ENCODE measurements at regions not wholly inside any gene's neighbourhood (a gene's known extent, or its start where the extent isn't known, plus 50 kb on each side); places are given as distances from the start of the nearest gene placed in this dataset.

DNA sequence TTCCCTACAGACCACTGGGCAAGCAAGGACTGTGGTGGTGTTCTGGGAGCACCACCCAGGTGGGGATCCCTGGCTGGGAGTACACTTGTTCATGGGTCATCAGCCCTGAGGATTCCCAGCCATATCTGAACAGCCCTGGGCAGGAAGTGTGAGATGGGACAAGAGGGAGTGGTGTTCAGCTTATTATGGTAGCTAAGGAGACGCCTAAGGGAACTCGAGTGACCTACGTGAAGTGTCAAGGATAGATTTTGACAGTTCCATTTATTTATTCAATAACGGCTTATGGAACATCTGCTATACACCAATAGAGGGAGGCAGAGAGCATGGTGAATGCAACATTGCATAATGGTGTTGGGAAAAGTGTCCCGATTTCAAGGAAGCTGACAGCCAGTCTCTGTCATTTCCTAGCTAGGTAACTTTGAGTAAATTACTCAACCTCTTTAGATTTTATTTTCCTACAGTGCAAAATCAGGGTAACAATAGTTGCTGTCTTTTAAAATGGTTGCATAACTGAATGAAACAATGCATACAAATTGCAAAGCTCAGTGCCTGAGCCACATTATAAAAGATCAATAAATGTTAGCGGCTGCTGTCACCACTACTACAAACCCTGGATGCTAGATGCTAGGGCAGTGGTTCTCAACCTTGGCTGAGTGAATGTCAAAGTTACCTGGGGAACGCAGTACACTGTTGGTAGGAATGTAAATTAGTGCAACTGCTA, 534.1 kb downstream of the GRIN2A start:
- no peaks in the 10 kb centered on the region for H3K27me3 ChIP-seq (replicated peaks; ENCODE audit: insufficient read depth, low read length)
- peak; percentile 31 for DNase-seq
- H3F3A ChIP-seq (ENCODE audit: insufficient read depth, low read length): no peaks in the 10 kb centered on the region
- no peak overlapping the region for H3K27ac ChIP-seq (ENCODE audit: low read length)
- H3K4me3 ChIP-seq (ENCODE audit: low read length): no peak overlapping the region
- no peak overlapping the region for H3K9ac ChIP-seq (ENCODE audit: low read length)
- no peaks in the 10 kb centered on the region for H3K9me3 ChIP-seq (replicated peaks; ENCODE audit: insufficient read depth, low read length)
- TF ChIP-seq EZH2 (optimal IDR thresholded peaks at IDR 0.05; ENCODE audit: low read depth, low read length): no peak
- TF ChIP-seq, protein P1, sequence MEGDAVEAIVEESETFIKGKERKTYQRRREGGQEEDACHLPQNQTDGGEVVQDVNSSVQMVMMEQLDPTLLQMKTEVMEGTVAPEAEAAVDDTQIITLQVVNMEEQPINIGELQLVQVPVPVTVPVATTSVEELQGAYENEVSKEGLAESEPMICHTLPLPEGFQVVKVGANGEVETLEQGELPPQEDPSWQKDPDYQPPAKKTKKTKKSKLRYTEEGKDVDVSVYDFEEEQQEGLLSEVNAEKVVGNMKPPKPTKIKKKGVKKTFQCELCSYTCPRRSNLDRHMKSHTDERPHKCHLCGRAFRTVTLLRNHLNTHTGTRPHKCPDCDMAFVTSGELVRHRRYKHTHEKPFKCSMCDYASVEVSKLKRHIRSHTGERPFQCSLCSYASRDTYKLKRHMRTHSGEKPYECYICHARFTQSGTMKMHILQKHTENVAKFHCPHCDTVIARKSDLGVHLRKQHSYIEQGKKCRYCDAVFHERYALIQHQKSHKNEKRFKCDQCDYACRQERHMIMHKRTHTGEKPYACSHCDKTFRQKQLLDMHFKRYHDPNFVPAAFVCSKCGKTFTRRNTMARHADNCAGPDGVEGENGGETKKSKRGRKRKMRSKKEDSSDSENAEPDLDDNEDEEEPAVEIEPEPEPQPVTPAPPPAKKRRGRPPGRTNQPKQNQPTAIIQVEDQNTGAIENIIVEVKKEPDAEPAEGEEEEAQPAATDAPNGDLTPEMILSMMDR (IDR thresholded peaks at IDR 0.05; ENCODE audit: low read length): peak; percentile 77
- H4K20me1 ChIP-seq (ENCODE audit: insufficient read depth, low read length): no peaks in the 10 kb centered on the region
- H2AFZ ChIP-seq (ENCODE audit: low read length): no peak overlapping the region
- no peaks in the 10 kb centered on the region for H3K4me1 ChIP-seq (ENCODE audit: low read length)
- H3K4me2 ChIP-seq (ENCODE audit: low read depth, low read length): no peak overlapping the region
- H3K9me2 ChIP-seq (replicated peaks; ENCODE audit: insufficient read depth, low read length): no peaks in the 10 kb centered on the region
- H3K36me3 ChIP-seq (replicated peaks; ENCODE audit: insufficient read depth, low read length): no peaks in the 10 kb centered on the region
- H3K79me2 ChIP-seq (ENCODE audit: low read length): no peaks in the 10 kb centered on the region

DNA sequence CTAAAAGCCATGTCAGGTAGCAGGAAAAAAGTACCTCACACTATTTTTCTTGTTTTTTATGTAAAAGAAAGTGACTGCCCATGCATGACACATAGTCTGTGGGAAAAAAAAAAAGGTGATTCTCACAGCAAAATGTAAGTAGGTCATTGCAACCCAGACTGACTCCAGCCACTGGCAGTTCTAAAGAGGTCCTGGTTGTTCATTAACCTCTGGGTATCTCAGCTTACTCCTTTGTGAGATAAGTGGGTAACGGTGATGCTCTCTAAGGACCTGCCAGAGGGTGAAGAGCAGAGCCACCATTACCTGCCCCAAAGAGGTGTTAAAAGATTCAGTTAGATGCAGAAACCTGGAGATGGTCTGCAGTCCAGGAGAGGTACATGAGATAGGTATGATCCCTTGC, 531.9 kb downstream of the GRIN2A start:
- H3K4me1 ChIP-seq (ENCODE audit: low read length): no peaks in the 10 kb centered on the region
- no peak overlapping the region for H3K4me3 ChIP-seq (ENCODE audit: low read length)
- H3K9me2 ChIP-seq (replicated peaks; ENCODE audit: insufficient read depth, low read length): no peaks in the 10 kb centered on the region
- H3K79me2 ChIP-seq (ENCODE audit: low read length): no peaks in the 10 kb centered on the region
- no peak overlapping the region for H3K9ac ChIP-seq (ENCODE audit: low read length)
- no peak for TF ChIP-seq EZH2 (optimal IDR thresholded peaks at IDR 0.05; ENCODE audit: low read depth, low read length)
- TF ChIP-seq, protein P1 (IDR thresholded peaks at IDR 0.05; ENCODE audit: low read length): no peak
- no peak overlapping the region for H3K27ac ChIP-seq (ENCODE audit: low read length)
- no peaks in the 10 kb centered on the region for H3K9me3 ChIP-seq (replicated peaks; ENCODE audit: insufficient read depth, low read length)
- H2AFZ ChIP-seq (ENCODE audit: low read length): no peak overlapping the region
- no peaks in the 10 kb centered on the region for H4K20me1 ChIP-seq (ENCODE audit: insufficient read depth, low read length)
- no peak for DNase-seq
- H3F3A ChIP-seq (ENCODE audit: insufficient read depth, low read length): no peaks in the 10 kb centered on the region
- H3K36me3 ChIP-seq (replicated peaks; ENCODE audit: insufficient read depth, low read length): no peaks in the 10 kb centered on the region
- H3K4me2 ChIP-seq (ENCODE audit: low read depth, low read length): no peak overlapping the region
- no peaks in the 10 kb centered on the region for H3K27me3 ChIP-seq (replicated peaks; ENCODE audit: insufficient read depth, low read length)

DNA sequence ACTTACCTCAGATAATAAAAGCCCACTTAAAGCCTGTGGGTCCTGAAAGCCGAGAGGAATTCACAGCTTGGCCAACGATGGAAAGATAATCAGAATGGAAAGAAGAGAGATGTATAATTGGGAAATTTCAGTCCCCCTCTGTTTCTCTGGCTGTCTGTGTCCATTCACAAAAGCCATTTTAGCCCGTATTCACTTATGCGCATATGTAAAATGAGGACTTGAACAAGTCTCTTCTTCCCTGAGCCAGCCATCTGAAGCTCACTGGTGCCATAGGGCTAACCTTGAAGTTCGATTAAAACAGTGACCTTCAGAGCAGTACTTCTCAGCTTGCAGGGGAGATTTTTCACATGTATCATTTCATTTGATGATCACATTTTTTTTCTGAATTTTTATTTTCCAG, 527.2 kb downstream of the GRIN2A start:
- H3K4me2 ChIP-seq (ENCODE audit: low read depth, low read length): no peak overlapping the region
- H3K9ac ChIP-seq (ENCODE audit: low read length): no peak overlapping the region
- no peak overlapping the region for H2AFZ ChIP-seq (ENCODE audit: low read length)
- H3F3A ChIP-seq (ENCODE audit: insufficient read depth, low read length): no peaks in the 10 kb centered on the region
- H3K4me3 ChIP-seq (ENCODE audit: low read length): no peak overlapping the region
- TF ChIP-seq EZH2 (optimal IDR thresholded peaks at IDR 0.05; ENCODE audit: low read depth, low read length) (no peak), EZH2phosphoT487 (IDR thresholded peaks at IDR 0.05; ENCODE audit: low read length) (no peak)
- TF ChIP-seq, protein P1 (IDR thresholded peaks at IDR 0.05; ENCODE audit: low read length): no peak
- no peaks in the 10 kb centered on the region for H3K27me3 ChIP-seq (replicated peaks; ENCODE audit: insufficient read depth, low read length)
- no peak overlapping the region for H3K27ac ChIP-seq (ENCODE audit: low read length)
- no peaks in the 10 kb centered on the region for H3K36me3 ChIP-seq (replicated peaks; ENCODE audit: insufficient read depth, low read length)
- H3K9me3 ChIP-seq (replicated peaks; ENCODE audit: insufficient read depth, low read length): no peaks in the 10 kb centered on the region
- no peak for DNase-seq
- H3K4me1 ChIP-seq (ENCODE audit: low read length): no peaks in the 10 kb centered on the region
- H3K9me2 ChIP-seq (replicated peaks; ENCODE audit: insufficient read depth, low read length): no peaks in the 10 kb centered on the region
- no peaks in the 10 kb centered on the region for H3K79me2 ChIP-seq (ENCODE audit: low read length)
- no peaks in the 10 kb centered on the region for H4K20me1 ChIP-seq (ENCODE audit: insufficient read depth, low read length)
